ENCODE measurements at regions not wholly inside any gene's neighbourhood (a gene's known extent, or its start where the extent isn't known, plus 50 kb on each side); places are given as distances from the start of the nearest gene placed in this dataset.

DNA sequence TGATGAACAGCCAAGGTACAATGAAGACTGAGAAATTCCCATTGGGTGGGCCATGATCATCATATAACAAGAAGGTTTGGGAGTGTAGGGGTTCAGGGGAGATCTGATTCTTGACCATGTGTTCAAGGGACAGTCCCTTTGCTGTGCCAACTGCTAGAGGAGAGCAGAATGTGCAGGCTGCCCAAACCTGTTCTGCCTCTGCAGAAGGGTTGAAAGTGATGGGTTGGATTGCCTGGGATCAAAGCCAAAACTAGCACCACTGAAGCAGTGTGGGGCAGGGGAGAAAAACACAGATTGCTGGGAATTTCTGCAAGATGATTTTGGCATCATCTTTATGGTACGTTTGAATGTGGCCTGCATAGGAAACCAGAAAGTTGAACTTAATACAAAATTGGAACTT, 303.9 kb downstream of the OTUD1 start:
- TF ChIP-seq POLR2AphosphoS5 (IDR thresholded peaks at IDR 0.05; ENCODE audit: low read depth, low read length): no peak
- no peak for TF ChIP-seq TAF1 (IDR thresholded peaks at IDR 0.05; ENCODE audit: borderline replicate concordance, insufficient read depth, low read length)
- TF ChIP-seq, protein P1, sequence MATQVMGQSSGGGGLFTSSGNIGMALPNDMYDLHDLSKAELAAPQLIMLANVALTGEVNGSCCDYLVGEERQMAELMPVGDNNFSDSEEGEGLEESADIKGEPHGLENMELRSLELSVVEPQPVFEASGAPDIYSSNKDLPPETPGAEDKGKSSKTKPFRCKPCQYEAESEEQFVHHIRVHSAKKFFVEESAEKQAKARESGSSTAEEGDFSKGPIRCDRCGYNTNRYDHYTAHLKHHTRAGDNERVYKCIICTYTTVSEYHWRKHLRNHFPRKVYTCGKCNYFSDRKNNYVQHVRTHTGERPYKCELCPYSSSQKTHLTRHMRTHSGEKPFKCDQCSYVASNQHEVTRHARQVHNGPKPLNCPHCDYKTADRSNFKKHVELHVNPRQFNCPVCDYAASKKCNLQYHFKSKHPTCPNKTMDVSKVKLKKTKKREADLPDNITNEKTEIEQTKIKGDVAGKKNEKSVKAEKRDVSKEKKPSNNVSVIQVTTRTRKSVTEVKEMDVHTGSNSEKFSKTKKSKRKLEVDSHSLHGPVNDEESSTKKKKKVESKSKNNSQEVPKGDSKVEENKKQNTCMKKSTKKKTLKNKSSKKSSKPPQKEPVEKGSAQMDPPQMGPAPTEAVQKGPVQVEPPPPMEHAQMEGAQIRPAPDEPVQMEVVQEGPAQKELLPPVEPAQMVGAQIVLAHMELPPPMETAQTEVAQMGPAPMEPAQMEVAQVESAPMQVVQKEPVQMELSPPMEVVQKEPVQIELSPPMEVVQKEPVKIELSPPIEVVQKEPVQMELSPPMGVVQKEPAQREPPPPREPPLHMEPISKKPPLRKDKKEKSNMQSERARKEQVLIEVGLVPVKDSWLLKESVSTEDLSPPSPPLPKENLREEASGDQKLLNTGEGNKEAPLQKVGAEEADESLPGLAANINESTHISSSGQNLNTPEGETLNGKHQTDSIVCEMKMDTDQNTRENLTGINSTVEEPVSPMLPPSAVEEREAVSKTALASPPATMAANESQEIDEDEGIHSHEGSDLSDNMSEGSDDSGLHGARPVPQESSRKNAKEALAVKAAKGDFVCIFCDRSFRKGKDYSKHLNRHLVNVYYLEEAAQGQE (IDR thresholded peaks at IDR 0.05; ENCODE audit: insufficient read depth in 1 of 2, low read depth in 2 of 2, low read length in 2 of 2): no peak
